ENCODE measurements at regions not wholly inside any gene's neighbourhood (a gene's known extent, or its start where the extent isn't known, plus 50 kb on each side); places are given as distances from the start of the nearest gene placed in this dataset.
"Not testable (repeated sequence)": the region's sequence is repeated elsewhere in the genome, so short reads cannot be mapped to it uniquely, and the experiment has no call there.

- no peak overlapping the region for H3K4me3 ChIP-seq (replicated peaks; ENCODE audit: low read depth, low read length)
- no peak for DNase-seq (ENCODE audit: extremely low read depth, low read depth)
- TF ChIP-seq CTCF (IDR thresholded peaks at IDR 0.05; ENCODE audit: low read depth, low read length, missing control alignments): no peak
These were observed 425.1 kb downstream of the ACTL7B start for GRCh38 chr9:108430655-108431054.

- TF ChIP-seq CTCF (IDR thresholded peaks at IDR 0.05; ENCODE audit: low read depth, low read length, missing control alignments): no peak
- no peak overlapping the region for H3K4me3 ChIP-seq (replicated peaks; ENCODE audit: low read depth, low read length)
- DNase-seq (ENCODE audit: extremely low read depth, low read depth): no peak
These were observed 428.0 kb downstream of the ACTL7B start for GRCh38 chr9:108427751-108428150.

- H3K4me3 ChIP-seq (replicated peaks; ENCODE audit: low read depth, low read length); DNase-seq (ENCODE audit: extremely low read depth, low read depth): not testable (repeated sequence)
These were observed 429.3 kb downstream of the ACTL7B start for GRCh38 chr9:108426421-108426940.

GRCh38 chr9:108423433-108423832, 432.4 kb downstream of the ACTL7B start:
- no peak for DNase-seq (ENCODE audit: extremely low read depth, low read depth)
- no peak for TF ChIP-seq CTCF (IDR thresholded peaks at IDR 0.05; ENCODE audit: low read depth, low read length, missing control alignments)
- no peak overlapping the region for H3K4me3 ChIP-seq (replicated peaks; ENCODE audit: low read depth, low read length)

GRCh38 chr9:108419379-108419778, 436.4 kb downstream of the ACTL7B start:
- no peak overlapping the region for H3K4me3 ChIP-seq (replicated peaks; ENCODE audit: low read depth, low read length)
- no peak for DNase-seq (ENCODE audit: extremely low read depth, low read depth)
- no peak for TF ChIP-seq CTCF (IDR thresholded peaks at IDR 0.05; ENCODE audit: low read depth, low read length, missing control alignments)

- DNase-seq (ENCODE audit: extremely low read depth, low read depth): no peak
- no peak overlapping the region for H3K4me3 ChIP-seq (replicated peaks; ENCODE audit: low read depth, low read length)
- no peak for TF ChIP-seq CTCF (IDR thresholded peaks at IDR 0.05; ENCODE audit: low read depth, low read length, missing control alignments)
These were observed 438.1 kb downstream of the ACTL7B start for GRCh38 chr9:108417726-108418125.

- H3K4me3 ChIP-seq (replicated peaks; ENCODE audit: low read depth, low read length): no peak overlapping the region
- no peak for TF ChIP-seq CTCF (IDR thresholded peaks at IDR 0.05; ENCODE audit: low read depth, low read length, missing control alignments)
- no peak for DNase-seq (ENCODE audit: extremely low read depth, low read depth)
These were observed 438.5 kb downstream of the ACTL7B start for GRCh38 chr9:108417312-108417711.

Data from HFF-Myc (cell line).